Suprapubic skin (tissue), 4 donors: ENCODE measurements at regions not wholly inside any gene's neighbourhood (a gene's known extent, or its start where the extent isn't known, plus 50 kb on each side); places are given as distances from the start of the nearest gene placed in this dataset.

Experiments used
- DNase-seq, 2 donors: peaks; one replicate each; pipeline ENCODE4 v3.0.0-alpha.2; 2019; ENCODE audit warnings: low spot score in 2 of 2
- H3K27ac ChIP-seq: fragments of 200-600 bp; sonication (generic); one replicate; pipeline ENCODE4 v1.5.1; 2019
- H3K27me3 ChIP-seq: fragments of 200-600 bp; sonication (generic); one replicate; pipeline ENCODE4 v1.5.1; 2019
- H3K36me3 ChIP-seq: fragments of 200-600 bp; sonication (generic); one replicate; pipeline ENCODE4 v1.5.1; 2019
- H3K4me1 ChIP-seq: fragments of 200-600 bp; sonication (generic); one replicate; pipeline ENCODE4 v1.5.1; 2019
- H3K4me3 ChIP-seq: fragments of 200-600 bp; sonication (generic); one replicate; pipeline ENCODE4 v1.5.1; 2019; ENCODE audit warnings: mild to moderate bottlenecking
- H3K9me3 ChIP-seq: fragments of 200-600 bp; sonication (generic); one replicate; pipeline ENCODE4 v1.5.1; 2019
- EP300 ChIP-seq: sonication (generic); formaldehyde crosslinking; IDR thresholded peaks from one replicate; pipeline ENCODE4 v1.6.1; 2017; ENCODE audit warnings: antibody characterized with exemption
- POLR2A ChIP-seq, 2 donors: fragments of 450-650 bp; IDR thresholded peaks; one replicate each; pipeline ENCODE4 v1.6.1; 2017; ENCODE audit warnings: antibody characterized with exemption in 2 of 2, mild to moderate bottlenecking in 2 of 2, moderate library complexity in 2 of 2
- POLR2AphosphoS5 ChIP-seq, 3 donors: sonication (generic); formaldehyde crosslinking; IDR thresholded peaks; one replicate each; pipeline ENCODE4 v1.6.1; 2017; ENCODE audit warnings: antibody characterized with exemption in 3 of 3
- WGBS: methylation state at CpG from one replicate; pipeline ENCODE4 v1.1.5; 2018; 5-methylcytosine and 5-hydroxymethylcytosine counted together
- TF ChIP-seq, protein P1 (sequence below), 2 donors: fragments of 200-600 bp in 1 of 2; fragments of 450-650 bp in 1 of 2; sonication (generic) in 1 of 2; IDR thresholded peaks; one replicate each; pipeline ENCODE4 v1.5.1; 2016 to 2019; ENCODE audit warnings: antibody characterized with exemption in 2 of 2, mild to moderate bottlenecking in 1 of 2, moderate library complexity in 1 of 2

DNA sequence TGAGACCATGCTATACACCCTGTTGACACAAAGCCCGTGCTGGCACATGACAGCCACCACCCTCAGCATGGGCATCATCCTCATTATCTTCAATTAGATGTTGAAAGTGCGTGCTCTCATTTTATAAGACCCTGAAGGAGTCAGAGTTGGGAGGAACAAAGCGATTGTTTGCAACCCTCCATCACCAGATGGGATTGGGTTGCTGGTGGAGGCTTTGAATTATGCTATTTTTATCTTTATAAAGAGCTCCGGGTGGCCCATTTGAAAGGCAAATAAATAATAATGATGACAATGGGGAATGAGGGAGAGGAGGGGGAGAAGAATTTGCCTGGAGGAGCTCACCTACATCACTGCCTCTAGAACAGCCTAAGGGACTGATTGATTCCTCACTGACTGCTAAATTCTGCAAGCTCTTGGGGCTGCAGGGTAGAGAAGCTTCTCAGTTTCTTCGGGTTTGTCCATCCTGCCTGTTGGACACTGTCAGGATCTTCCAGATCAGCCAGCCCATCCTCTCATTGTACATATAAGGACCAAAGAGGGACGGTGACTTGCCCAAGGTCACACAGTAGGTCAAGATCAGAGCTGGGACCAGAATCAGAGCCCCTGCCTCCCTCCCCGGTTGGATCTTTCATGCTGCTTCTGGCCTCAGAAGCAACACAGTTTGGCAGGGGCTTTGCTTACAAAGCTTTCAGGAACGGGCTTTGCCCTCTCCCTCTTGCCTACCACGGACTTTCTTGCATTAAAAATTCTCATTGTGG is 130.9 kb upstream of the ZBTB40 start:
- TF ChIP-seq, protein P1, sequence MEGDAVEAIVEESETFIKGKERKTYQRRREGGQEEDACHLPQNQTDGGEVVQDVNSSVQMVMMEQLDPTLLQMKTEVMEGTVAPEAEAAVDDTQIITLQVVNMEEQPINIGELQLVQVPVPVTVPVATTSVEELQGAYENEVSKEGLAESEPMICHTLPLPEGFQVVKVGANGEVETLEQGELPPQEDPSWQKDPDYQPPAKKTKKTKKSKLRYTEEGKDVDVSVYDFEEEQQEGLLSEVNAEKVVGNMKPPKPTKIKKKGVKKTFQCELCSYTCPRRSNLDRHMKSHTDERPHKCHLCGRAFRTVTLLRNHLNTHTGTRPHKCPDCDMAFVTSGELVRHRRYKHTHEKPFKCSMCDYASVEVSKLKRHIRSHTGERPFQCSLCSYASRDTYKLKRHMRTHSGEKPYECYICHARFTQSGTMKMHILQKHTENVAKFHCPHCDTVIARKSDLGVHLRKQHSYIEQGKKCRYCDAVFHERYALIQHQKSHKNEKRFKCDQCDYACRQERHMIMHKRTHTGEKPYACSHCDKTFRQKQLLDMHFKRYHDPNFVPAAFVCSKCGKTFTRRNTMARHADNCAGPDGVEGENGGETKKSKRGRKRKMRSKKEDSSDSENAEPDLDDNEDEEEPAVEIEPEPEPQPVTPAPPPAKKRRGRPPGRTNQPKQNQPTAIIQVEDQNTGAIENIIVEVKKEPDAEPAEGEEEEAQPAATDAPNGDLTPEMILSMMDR (IDR thresholded peaks at IDR 0.05): no peak
- TF ChIP-seq POLR2A (IDR thresholded peaks at IDR 0.05) (no peak), POLR2AphosphoS5 (IDR thresholded peaks at IDR 0.05) (no peak), EP300 (no peak)
- Histone ChIP-seq H3K36me3 (no peaks in the 10 kb centered on the region), H3K9me3 (no peaks in the 10 kb centered on the region), H3K27me3 (peaks cover 9% of the 10 kb centered on the region), H3K4me1 (no peaks in the 10 kb centered on the region), H3K4me3 (no peak overlapping the region), H3K27ac (no peak overlapping the region)
- WGBS: 73% methylated on average over 9 of the region's 9 CpGs
- DNase-seq: peak in 1 of 2 donors; percentile 34

DNA sequence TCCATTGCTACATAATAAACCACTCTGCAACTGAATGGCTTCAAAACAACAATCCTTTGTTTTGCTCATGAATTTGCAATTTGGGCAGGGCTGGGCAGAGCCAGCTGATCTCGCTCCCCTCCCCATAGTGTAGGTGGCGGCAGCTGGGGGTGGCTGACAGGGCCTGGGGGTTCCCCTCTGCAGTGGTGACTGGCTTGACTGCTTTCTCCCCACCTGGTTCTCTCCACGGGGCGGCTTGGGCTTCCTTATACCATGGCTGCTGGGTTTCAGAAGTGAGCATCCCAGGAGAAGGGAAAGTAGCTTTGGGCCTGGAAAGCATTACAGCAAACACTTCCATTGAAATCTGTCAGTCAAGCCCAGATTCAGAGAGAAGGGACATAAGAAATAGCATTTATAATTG is 129.7 kb upstream of the ZBTB40 start:
- TF ChIP-seq EP300: no peak
- 94% methylated on average over 4 of the region's 4 CpGs for WGBS
- H3K27me3 ChIP-seq: peaks cover 9% of the 10 kb centered on the region
- H3K9me3 ChIP-seq: no peaks in the 10 kb centered on the region
- H3K4me3 ChIP-seq: no peak overlapping the region
- H3K4me1 ChIP-seq: no peaks in the 10 kb centered on the region
- no peak overlapping the region for H3K27ac ChIP-seq
- DNase-seq: peak in 1 of 2 donors; percentile 64
- no peaks in the 10 kb centered on the region for H3K36me3 ChIP-seq

DNA sequence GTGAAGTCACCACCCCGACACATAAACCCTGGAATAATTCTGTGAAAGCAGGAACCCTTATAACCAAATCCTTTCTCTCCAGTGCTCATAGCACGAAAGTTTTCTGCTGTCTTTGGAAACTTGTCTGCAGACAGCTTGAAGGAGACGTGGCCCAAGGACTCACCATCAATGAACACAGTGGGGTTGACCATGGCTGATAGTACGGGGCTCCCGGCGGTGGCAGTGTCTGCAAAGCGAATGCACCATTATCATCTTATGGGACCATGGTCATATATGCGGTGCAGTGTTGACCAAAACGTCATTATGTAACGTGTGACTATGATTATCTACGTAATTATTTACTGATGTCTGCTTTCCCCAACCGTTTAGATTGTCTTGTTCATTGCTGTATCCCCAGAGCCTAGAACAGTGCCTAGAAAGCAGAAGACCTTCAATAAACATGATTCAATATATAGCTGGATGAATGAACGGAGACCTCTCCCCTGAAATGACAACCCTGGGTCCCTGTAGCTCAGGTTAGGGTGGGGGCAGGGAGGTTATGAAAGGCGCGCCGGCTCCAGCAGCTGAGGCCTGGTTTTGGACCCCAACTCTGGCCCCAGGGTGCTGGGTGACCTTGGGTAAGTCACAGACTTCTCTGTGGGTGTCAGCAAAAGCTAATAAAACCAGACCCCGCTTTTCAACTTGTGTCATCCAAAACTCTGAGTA is 128.4 kb upstream of the ZBTB40 start:
- DNase-seq: peak in 1 of 2 donors; percentile 37
- TF ChIP-seq POLR2AphosphoS5 (IDR thresholded peaks at IDR 0.05): no peak
- TF ChIP-seq EP300: no peak
- TF ChIP-seq, protein P1 (IDR thresholded peaks at IDR 0.05): no peak
- no peak for TF ChIP-seq POLR2A (IDR thresholded peaks at IDR 0.05)
- H3K36me3 ChIP-seq: no peaks in the 10 kb centered on the region
- no peak overlapping the region for H3K4me3 ChIP-seq
- no peaks in the 10 kb centered on the region for H3K4me1 ChIP-seq
- no peaks in the 10 kb centered on the region for H3K9me3 ChIP-seq
- H3K27me3 ChIP-seq: peaks cover 6% of the 10 kb centered on the region
- no peak overlapping the region for H3K27ac ChIP-seq
- WGBS: 89% methylated on average over 16 of the region's 17 CpGs

DNA sequence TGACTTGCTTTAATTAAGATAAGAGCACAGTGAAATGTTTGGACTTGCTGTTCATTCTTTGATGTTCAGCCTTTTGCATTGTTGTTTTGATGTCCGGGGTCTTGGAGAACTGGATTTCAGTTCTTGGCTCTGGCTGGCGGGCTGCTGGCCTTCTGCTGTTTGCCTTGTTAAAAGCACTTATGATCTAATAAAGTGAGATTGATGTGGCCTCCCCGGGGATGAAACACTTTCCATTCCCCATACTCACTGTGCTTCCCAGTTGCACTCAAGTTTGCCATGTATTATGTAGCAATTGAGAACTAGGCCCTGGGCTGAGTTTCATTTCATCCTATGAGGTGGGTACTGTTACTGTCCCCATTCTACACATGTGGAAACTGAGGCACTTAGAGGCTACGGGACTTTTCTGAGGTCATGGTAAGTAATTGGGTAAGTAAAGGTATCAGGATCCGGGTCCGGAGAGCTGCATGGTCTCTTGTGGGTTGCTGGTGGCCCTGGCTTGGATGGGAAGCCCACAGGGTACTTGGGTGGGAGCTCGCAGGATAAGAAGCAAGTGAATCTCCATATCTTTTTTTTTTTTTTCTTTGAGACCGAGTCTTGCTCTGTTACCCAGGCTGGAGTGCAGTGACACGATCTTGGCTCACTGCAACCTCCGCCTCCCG is 127.7 kb upstream of the ZBTB40 start:
- DNase-seq: peak in 1 of 2 donors; percentile 55
- TF ChIP-seq, protein P1 (IDR thresholded peaks at IDR 0.05): no peak
- no peak for TF ChIP-seq EP300
- no peak for TF ChIP-seq POLR2AphosphoS5 (IDR thresholded peaks at IDR 0.05)
- no peak for TF ChIP-seq POLR2A (IDR thresholded peaks at IDR 0.05)
- no peaks in the 10 kb centered on the region for H3K36me3 ChIP-seq
- no peaks in the 10 kb centered on the region for H3K4me1 ChIP-seq
- no peak overlapping the region for H3K27ac ChIP-seq
- 84% methylated on average over 11 of the region's 11 CpGs for WGBS
- no peak overlapping the region for H3K4me3 ChIP-seq
- H3K27me3 ChIP-seq: peaks cover 2% of the 10 kb centered on the region
- H3K9me3 ChIP-seq: no peaks in the 10 kb centered on the region

DNA sequence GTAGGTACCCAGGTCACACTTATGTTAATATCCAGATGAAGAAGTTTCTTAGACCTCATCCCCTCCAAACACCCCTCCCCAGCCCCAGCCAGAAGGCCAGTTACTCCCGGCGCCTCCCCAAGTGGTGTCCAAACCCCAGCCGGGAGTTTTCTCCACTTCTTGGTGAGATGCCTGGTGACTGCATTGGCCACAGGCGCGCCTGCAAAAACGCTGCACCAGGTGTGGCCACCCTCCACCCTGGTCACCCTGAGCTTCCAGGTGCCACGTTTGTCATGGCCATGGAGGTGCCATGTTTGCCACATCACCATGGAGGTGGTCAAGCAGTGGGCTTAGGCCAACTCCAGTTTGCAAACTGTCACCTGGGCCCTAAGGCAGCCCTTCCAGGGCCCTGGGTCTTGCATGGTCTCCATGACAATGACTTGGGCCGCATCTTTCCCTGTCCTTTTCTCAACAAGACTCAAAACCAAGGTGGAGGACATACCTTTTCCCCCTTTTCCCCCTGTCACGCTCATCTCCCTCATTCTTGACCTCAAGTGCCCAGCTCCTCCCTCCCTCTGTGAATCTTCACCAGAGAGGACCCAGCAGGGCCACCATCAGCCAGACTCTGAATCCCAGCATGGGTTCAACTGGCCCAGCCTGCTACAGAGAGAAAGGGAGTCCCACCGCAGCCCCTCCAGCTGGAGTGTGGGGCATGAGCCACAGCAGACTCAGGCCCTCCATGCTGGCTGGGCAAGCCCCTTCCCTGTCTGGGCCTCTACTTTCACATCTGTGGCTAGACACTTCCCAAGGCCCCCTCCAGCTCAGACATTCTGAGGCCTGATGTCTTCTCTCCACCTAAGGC is 125.9 kb upstream of the ZBTB40 start:
- DNase-seq: peak in 1 of 2 donors; percentile 60
- Histone ChIP-seq H3K27ac (no peak overlapping the region), H3K36me3 (no peaks in the 10 kb centered on the region), H3K4me1 (no peaks in the 10 kb centered on the region), H3K27me3 (no peaks in the 10 kb centered on the region), H3K9me3 (no peaks in the 10 kb centered on the region), H3K4me3 (no peak overlapping the region)
- WGBS: 93% methylated on average over 6 of the region's 10 CpGs
- TF ChIP-seq EP300 (no peak), POLR2AphosphoS5 (IDR thresholded peaks at IDR 0.05) (no peak), POLR2A (IDR thresholded peaks at IDR 0.05) (no peak)
- TF ChIP-seq, protein P1 (IDR thresholded peaks at IDR 0.05): no peak
